PC-9 (cell line): ENCODE measurements at regions not wholly inside any gene's neighbourhood (a gene's known extent, or its start where the extent isn't known, plus 50 kb on each side); places are given as distances from the start of the nearest gene placed in this dataset.

Source experiments
- BruUV-seq: library from RNA; stranded (reverse); fragments of 400-500 nt; replicated peaks from 2 replicates; lab custom pipeline; 2021; lab: Mats Ljungman, UMichigan
- CTCF ChIA-PET: fragments of 300-600 bp; sonication (Branson Sonifier 250); formaldehyde crosslinking; loops from one replicate; lab custom pipeline; 2022; ENCODE audit warnings: antibody characterized with exemption; lab: Charles Lee
- POLR2A ChIA-PET: fragments of 300-600 bp; sonication (Branson Sonifier 250); formaldehyde crosslinking; loops from one replicate; lab custom pipeline; 2022; ENCODE audit warnings: antibody characterized with exemption; ENCODE audit not compliant: unreplicated experiment; lab: Charles Lee
- DNase-seq, 2 experiments: peaks; one replicate each; pipeline versions ENCODE4 v3.0.0 to v3.0.0-alpha.2; 2015 to 2022; ENCODE audit warnings: mixed read lengths in 1 of 2
- H2AFZ ChIP-seq: fragments of 200-600 bp; sonication (generic); 2 replicates; pipeline ENCODE4 v1.8.1; 2017; ENCODE audit warnings: antibody characterized with exemption
- H3F3A ChIP-seq: fragments of 200-600 bp; sonication (generic); 2 replicates; pipeline ENCODE4 v1.8.1; 2017; ENCODE audit warnings: antibody characterized with exemption, mild to moderate bottlenecking, low read depth; ENCODE audit not compliant: insufficient read depth
- H3K27ac ChIP-seq: fragments of 200-600 bp; sonication (generic); 2 replicates; pipeline ENCODE4 v1.6.1; 2016; ENCODE audit warnings: mixed run types
- H3K27me3 ChIP-seq: fragments of 200-600 bp; sonication (generic); 2 replicates; pipeline ENCODE4 v1.6.1; 2016; ENCODE audit warnings: low read depth, mixed run types; ENCODE audit not compliant: insufficient read depth
- H3K36me3 ChIP-seq: fragments of 200-600 bp; sonication (generic); 2 replicates; pipeline ENCODE4 v1.6.1; 2016; ENCODE audit warnings: low read depth, mixed run types
- H3K4me1 ChIP-seq: fragments of 200-600 bp; sonication (generic); replicated peaks from 2 replicates; pipeline ENCODE4 v1.6.1; 2016; ENCODE audit warnings: mixed run types; ENCODE audit not compliant: insufficient read depth
- H3K4me2 ChIP-seq: fragments of 200-600 bp; sonication (generic); 2 replicates; pipeline ENCODE4 v1.6.1; 2017; ENCODE audit warnings: mixed run types
- H3K4me3 ChIP-seq: fragments of 200-600 bp; sonication (generic); 2 replicates; pipeline ENCODE4 v1.6.1; 2016; ENCODE audit warnings: mixed run types
- H3K79me2 ChIP-seq: fragments of 200-600 bp; sonication (generic); 2 replicates; pipeline ENCODE4 v1.6.1; 2017; ENCODE audit warnings: low read depth, mixed run types
- H3K9me2 ChIP-seq: fragments of 200-600 bp; sonication (generic); 2 replicates; pipeline ENCODE4 v1.8.1; 2017; ENCODE audit warnings: mild to moderate bottlenecking; ENCODE audit not compliant: insufficient read depth
- H3K9me3 ChIP-seq: fragments of 200-600 bp; sonication (generic); 2 replicates; pipeline ENCODE4 v1.8.1; 2016; ENCODE audit warnings: low read depth; ENCODE audit not compliant: insufficient read depth
- H4K20me1 ChIP-seq: fragments of 200-600 bp; sonication (generic); 2 replicates; pipeline ENCODE4 v1.8.1; 2017; ENCODE audit not compliant: insufficient read depth
- CTCF ChIP-seq: fragments of 200-600 bp; sonication (generic); conservative IDR thresholded peaks from 2 replicates; pipeline ENCODE4 v1.6.1; 2017; ENCODE audit warnings: mixed run types, antibody characterized with exemption, mild to moderate bottlenecking, moderate library complexity
- EZH2 ChIP-seq: fragments of 200-600 bp; sonication (generic); IDR thresholded peaks from 2 replicates; pipeline ENCODE4 v1.8.0; 2017; ENCODE audit warnings: antibody characterized with exemption, low read depth
- intact Hi-C: fragments of 100-400 bp; cut with micrococcal nuclease; formaldehyde crosslinking; loops from one replicate; pipeline ENCODE4 v1.10.0; 2022; ENCODE audit not compliant: unreplicated experiment

- no TSS peak for BruUV-seq
- no peaks in the 10 kb centered on the region for H3K79me2 ChIP-seq
- intact Hi-C loops: no loop called here
- ChIA-PET CTCF (no interaction called here), POLR2A (no interaction called here)
- H3F3A ChIP-seq: no peaks in the 10 kb centered on the region
- no peaks in the 10 kb centered on the region for H3K36me3 ChIP-seq
- H3K9me3 ChIP-seq: 0 out of 2 replicates have a peak, but pooled peaks cover 5% of the 10 kb centered on the region
- no peak overlapping the region for H2AFZ ChIP-seq
- no peak overlapping the region for H3K4me2 ChIP-seq
- H3K27me3 ChIP-seq: no peaks in the 10 kb centered on the region
- H3K27ac ChIP-seq: no peak overlapping the region
- no peaks in the 10 kb centered on the region for H3K9me2 ChIP-seq
- no peak for DNase-seq
- no peak overlapping the region for H3K4me3 ChIP-seq
- TF ChIP-seq EZH2 (no peak), CTCF (no peak)
- no peaks in the 10 kb centered on the region for H4K20me1 ChIP-seq
- no peaks in the 10 kb centered on the region for H3K4me1 ChIP-seq
Observed at GRCh38 chr13:97780486-97780885, 173.0 kb upstream of the IPO5 start.

- intact Hi-C loops: no loop called here
- CTCF ChIA-PET: no interaction called here
- BruUV-seq: no TSS peak
Observed at GRCh38 chr13:97781891-97782305, 171.6 kb upstream of the IPO5 start.

GRCh38 chr13:97786510-97786909, 167.0 kb upstream of the IPO5 start:
- Histone ChIP-seq H3K4me2 (no peak overlapping the region), H3K9me2 (no peaks in the 10 kb centered on the region; the same call in 1 of the 2 replicates), H3F3A (no peaks in the 10 kb centered on the region), H3K4me3 (no peak overlapping the region), H3K79me2 (no peaks in the 10 kb centered on the region), H4K20me1 (no peaks in the 10 kb centered on the region), H3K27ac (no peak overlapping the region), H3K9me3 (peaks cover 5% of the 10 kb centered on the region), H2AFZ (peak overlapping the region; percentile 7; the same call in 1 of the 2 replicates), H3K4me1 (no peaks in the 10 kb centered on the region), H3K36me3 (no peaks in the 10 kb centered on the region), H3K27me3 (no peaks in the 10 kb centered on the region)
- intact Hi-C loops: no loop called here
- no peak for TF ChIP-seq EZH2
- no peak for TF ChIP-seq CTCF
- CTCF ChIA-PET: no interaction called here
- POLR2A ChIA-PET: no interaction called here
- no TSS peak for BruUV-seq
- DNase-seq: no peak

More at GRCh38 chr13:97781891-97782305, 171.6 kb upstream of the IPO5 start:
- H3K4me2 ChIP-seq: no peak overlapping the region
- no peak for TF ChIP-seq CTCF
- TF ChIP-seq EZH2: no peak
- no peak overlapping the region for H3K4me3 ChIP-seq
- no peaks in the 10 kb centered on the region for H3F3A ChIP-seq
- 0 out of 2 replicates have a peak, but pooled peaks cover 2% of the 10 kb centered on the region for H3K9me3 ChIP-seq
- no peaks in the 10 kb centered on the region for H3K79me2 ChIP-seq
- H2AFZ ChIP-seq: no peak overlapping the region
- H3K27ac ChIP-seq: no peak overlapping the region
- H3K4me1 ChIP-seq: no peaks in the 10 kb centered on the region
- POLR2A ChIA-PET: no interaction called here
- H3K27me3 ChIP-seq: no peaks in the 10 kb centered on the region
- H4K20me1 ChIP-seq: no peaks in the 10 kb centered on the region
- H3K9me2 ChIP-seq: no peaks in the 10 kb centered on the region; the same call in 1 of the 2 replicates
- H3K36me3 ChIP-seq: no peaks in the 10 kb centered on the region
- DNase-seq: no peak
